HG03460 (cell line): ENCODE measurements at regions not wholly inside any gene's neighbourhood (a gene's known extent, or its start where the extent isn't known, plus 50 kb on each side); places are given as distances from the start of the nearest gene placed in this dataset.

Experiments used
- ATAC-seq: cut with Tn5 transposase; IDR thresholded peaks from one replicate; pipeline ENCODE4 v1.9.1; 2021; ENCODE audit not compliant: unreplicated experiment

DNA sequence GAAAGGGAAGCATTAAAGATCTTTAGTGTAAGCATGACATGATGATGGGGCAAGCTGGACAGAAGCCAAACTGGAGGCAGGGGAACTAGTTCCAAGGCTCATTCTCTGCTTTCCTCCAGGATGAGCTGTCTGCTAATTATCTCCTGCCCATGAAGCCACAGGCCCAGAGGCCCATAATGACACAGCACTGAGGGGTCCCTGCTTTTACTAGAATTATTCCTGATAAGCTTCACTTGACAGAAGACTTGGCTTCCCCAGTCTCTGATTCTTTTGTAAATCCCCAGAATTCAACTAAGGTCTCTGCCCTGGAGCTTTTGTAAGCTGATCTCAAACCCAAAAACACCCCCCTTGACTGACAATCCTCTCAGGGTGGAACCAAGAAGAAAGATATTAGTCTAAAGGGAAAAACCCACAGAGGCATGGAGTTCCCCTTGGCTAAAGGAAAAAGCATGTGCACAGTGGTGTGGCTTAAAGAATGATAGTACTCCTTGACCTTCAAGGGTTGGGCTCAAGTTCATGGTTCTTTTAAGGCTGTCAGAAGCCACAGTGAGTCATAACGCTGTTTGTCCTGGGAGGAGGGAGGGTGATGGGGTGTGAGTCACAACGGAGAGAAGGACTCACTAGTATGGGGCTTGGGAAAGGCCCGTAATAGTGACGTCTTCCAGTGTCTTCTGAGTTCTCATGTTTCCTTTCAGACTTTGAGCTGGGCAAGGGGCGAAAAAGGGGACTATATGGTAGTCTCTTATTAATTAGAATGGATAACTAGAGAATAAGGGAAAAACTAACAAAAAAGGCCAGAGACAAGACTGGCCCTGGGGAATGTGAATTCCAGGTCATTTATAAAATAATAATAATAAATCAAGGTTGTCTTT, 146.0 kb upstream of the CPEB2 start:
- peak; percentile 98 for ATAC-seq

- no peak for ATAC-seq
Observed at GRCh38 chr4:14856934-14857235, 145.4 kb upstream of the CPEB2 start.

DNA sequence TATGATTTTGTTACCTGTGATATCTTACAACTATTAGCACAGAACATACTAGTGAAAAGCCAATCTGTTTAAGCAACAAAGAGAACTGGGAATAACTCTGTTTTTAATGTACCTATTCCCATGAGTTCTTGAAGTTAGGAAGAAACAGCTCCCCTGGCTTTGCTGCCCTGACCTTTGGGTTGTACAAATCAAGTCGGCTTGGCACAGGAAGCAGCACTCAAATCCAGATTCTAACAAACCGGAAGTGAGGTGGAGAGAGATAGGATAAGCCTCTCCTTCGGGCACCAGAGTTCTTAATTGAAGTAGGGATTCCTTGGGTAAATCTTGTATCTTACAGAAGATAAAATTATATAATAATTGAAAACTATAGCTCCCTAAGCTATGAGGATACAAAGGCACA, 144.8 kb upstream of the CPEB2 start:
- no peak for ATAC-seq

GRCh38 chr4:14857981-14858380, 144.3 kb upstream of the CPEB2 start:
- ATAC-seq: no peak

GRCh38 chr4:14862891-14863290, 139.4 kb upstream of the CPEB2 start:
- no peak for ATAC-seq

GRCh38 chr4:14863418-14864364, 138.6 kb upstream of the CPEB2 start:
- ATAC-seq: no peak

GRCh38 chr4:14864365-14865030, 137.8 kb upstream of the CPEB2 start:
- no peak for ATAC-seq

DNA sequence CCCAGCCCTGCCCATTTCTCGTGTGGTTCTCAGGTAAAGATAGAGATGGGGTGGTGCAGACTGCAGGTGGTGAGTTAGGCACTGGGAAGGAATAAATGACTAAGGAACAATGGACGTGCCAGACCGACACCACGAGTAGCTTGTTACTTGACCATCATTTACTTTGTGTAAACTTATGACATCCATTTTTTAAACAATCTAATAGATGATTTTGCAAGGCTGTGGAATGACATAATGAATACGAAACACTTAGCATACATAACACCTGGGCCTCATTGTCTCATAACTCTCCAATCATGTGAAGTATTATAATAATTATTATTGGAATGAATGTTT, 137.3 kb upstream of the CPEB2 start:
- ATAC-seq: no peak

GRCh38 chr4:14865804-14866203, 136.5 kb upstream of the CPEB2 start:
- no peak for ATAC-seq

DNA sequence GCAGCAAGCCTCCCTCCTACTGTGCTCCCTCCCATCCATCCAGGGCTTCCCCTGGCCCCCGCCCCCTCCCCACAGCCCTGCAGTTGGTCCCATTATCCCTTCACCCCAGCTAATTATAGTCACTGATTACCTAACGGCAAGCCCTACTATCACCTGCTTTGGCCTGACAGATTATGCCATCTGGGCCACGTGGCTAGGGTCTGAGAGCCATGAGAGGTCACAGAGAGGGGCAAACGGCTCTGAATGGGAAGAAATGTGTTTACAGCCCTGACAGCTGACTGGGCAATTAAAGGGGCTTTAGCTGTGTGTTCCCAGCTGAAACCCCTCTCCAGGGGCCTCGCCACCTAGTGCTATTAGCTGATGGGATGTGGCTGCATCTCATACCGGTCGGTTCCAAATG, 134.4 kb upstream of the CPEB2 start:
- ATAC-seq: no peak

DNA sequence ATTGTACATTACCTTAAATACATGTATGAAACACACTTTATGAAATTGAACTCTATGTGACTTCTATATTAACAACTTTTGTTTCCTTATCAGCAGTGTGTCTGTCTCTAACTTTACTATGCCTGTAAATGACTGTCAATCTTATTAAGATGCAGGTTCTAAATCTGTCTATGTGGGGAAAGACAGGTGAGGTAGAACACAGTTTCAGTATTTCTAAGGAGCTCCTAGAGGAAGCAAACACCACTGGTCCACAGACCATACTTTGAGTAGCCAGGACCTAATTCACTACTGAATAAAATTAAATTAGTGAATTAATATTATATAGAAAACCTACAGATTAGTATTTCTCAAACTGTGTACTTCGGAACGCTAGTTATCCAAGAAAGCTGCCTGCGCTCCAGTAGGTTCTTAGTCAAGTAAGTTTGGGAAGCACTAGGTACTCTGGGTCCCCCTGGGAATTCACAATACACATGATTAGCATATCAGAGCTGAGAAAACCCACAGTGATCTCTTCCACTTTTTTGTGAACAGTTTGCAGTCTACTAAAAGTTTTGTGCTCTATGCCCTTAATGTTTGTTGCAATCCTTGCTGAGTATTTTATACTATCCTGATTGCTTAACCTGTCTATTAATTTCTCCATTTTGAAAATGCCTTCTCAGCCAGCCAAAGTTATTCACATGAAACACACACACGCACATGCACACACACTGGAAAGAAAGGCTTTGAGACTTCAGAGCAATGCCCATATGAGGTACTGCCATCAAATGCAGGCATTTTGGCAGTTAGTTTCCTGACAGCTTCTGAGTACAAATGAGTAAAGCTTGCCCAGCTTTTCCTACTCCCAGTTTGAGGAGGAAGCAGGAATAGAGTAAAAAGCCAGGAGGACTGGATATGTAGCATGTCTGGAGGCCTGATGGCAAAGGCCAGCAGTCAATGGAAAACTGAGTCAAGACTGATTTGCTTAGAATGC, 133.6 kb upstream of the CPEB2 start:
- no peak for ATAC-seq

DNA sequence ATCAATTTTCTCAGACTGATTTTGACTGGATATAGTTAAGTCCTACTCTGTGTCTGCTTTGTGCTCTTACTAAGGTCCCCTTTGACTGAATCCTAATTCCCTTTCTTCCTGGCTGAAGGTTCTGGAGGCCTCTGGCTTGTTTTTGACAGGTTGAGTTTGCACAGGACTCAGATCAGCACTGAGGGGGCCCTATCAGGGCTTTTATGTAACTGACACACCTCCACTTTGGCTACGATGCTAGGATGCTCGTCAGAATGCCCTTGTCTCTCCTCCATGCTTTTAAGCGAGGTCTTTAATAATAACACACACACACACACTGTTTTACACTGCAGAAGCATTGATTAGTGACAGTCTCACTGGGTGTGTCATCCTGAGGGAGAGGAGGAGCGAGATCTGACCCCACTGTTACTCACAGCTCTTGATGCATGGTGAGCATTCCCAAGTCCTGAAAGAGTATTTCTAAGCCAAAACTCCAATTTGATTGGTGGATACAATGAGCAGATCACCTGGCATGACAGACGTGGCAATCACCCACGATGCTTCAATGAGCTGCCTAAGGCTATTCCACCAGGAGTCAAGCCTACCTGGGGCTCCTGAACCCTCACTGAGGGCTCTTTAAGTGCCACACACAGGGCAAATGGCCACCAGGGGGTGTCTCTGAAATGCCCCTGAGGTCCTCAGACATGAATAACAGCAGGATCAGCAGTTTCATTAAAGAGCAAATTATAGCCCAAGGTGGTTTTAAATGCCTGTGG, 130.4 kb upstream of the CPEB2 start:
- ATAC-seq: no peak

GRCh38 chr4:14874990-14875389, 127.3 kb upstream of the CPEB2 start:
- peak; percentile 69 for ATAC-seq

GRCh38 chr4:14877246-14878225, 124.7 kb upstream of the CPEB2 start:
- ATAC-seq: peak; percentile 50

- ATAC-seq: no peak
Observed at GRCh38 chr4:14878681-14879080, 123.6 kb upstream of the CPEB2 start.

GRCh38 chr4:14879683-14880082, 122.6 kb upstream of the CPEB2 start:
- ATAC-seq: no peak

DNA sequence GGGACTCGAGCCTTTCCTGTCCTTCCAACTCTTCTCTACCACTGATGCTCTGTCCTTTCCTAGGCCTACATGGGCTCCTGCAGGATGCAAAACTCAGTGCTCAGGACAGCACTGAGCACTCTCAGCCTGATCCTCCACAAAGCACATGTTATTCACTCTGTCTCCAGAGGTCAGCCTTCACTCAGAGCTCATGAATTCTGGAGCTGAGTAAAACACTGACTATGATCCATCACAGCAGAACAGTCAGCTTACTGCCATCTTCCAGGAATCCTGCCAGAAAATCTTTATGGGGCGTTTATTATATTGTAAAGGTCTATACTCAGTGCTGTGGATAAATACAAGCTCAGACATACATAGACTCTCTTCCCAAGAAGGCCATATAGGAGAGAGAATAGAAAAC, 121.5 kb upstream of the CPEB2 start:
- no peak for ATAC-seq

DNA sequence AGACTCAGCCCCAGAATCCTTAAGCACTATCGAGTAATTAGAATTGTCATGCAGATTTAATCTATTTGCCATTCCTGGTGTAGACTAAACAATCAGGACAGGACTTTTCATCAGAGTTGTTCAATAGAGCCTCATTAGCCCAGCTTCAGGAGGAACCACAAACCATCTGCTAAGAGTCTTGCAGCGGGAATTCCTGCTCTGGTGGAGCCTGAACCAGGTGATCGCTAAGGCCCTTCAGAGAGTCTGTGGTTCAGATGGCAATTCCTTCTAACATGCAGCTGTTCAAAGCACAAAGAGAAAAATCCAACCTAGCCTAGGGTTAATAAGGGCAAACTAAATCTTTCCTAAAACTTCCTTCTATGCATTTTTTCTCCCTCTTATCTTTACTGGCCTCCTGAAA, 119.1 kb upstream of the CPEB2 start:
- ATAC-seq: no peak

- no peak for ATAC-seq
Observed at GRCh38 chr4:14883661-14884060, 118.6 kb upstream of the CPEB2 start.
